WTC11 (cell line): ENCODE measurements at regions not wholly inside any gene's neighbourhood (a gene's known extent, or its start where the extent isn't known, plus 50 kb on each side); places are given as distances from the start of the nearest gene placed in this dataset.

Experiments
- ATAC-seq: fragments of 200-7000 bp; cut with Tn5 transposase; 2 replicates; pipeline ENCODE4 v1.10.0; 2021; ENCODE audit warnings: mild to moderate bottlenecking, moderate library complexity
- CTCF ChIA-PET: fragments of 300-600 bp; sonication (Branson Sonifier 250); formaldehyde crosslinking; loops from one replicate; lab custom pipeline; 2021; ENCODE audit warnings: antibody characterized with exemption; lab: Charles Lee
- POLR2A ChIA-PET: fragments of 350-600 bp; sonication (Branson Sonifier 250); formaldehyde crosslinking; loops from one replicate; lab custom pipeline; 2021; ENCODE audit warnings: antibody characterized with exemption; lab: Charles Lee
- DNase-seq: peaks from one replicate; pipeline ENCODE4 v3.0.0; 2021; ENCODE audit warnings: low spot score
- H3K27ac Mint-ChIP-seq: 2 replicates; pipeline ENCODE4 v1.8.0; 2021; ENCODE audit warnings: mixed read lengths
- H3K27me3 Mint-ChIP-seq: 2 replicates; pipeline ENCODE4 v1.8.0; 2021; ENCODE audit warnings: low read depth, mild to moderate bottlenecking, moderate library complexity, mixed read lengths
- H3K36me3 Mint-ChIP-seq: 2 replicates; pipeline ENCODE4 v1.8.0; 2021; ENCODE audit warnings: mixed read lengths
- H3K4me1 Mint-ChIP-seq: 2 replicates; pipeline ENCODE4 v1.8.0; 2022; ENCODE audit warnings: mixed read lengths
- H3K4me3 Mint-ChIP-seq: 2 replicates; pipeline ENCODE4 v1.8.0; 2021; ENCODE audit warnings: mild to moderate bottlenecking, moderate library complexity, mixed read lengths
- H3K9me3 Mint-ChIP-seq: 2 replicates; pipeline ENCODE4 v1.8.0; 2021; ENCODE audit warnings: mixed read lengths
- E2F5 ChIP-seq: sonication (generic); formaldehyde crosslinking; IDR thresholded peaks from 2 replicates; pipeline ENCODE4 v1.8.1; 2022; ENCODE audit warnings: mild to moderate bottlenecking, moderate library complexity, missing genetic modification reagents
- EMX1 ChIP-seq: fragments of 250-450 bp; sonication (Bioruptor Pico); IDR thresholded peaks from 2 replicates; pipeline ENCODE4 v1.8.0; 2021; ENCODE audit warnings: mild to moderate bottlenecking
- FOXK1 ChIP-seq: sonication (generic); formaldehyde crosslinking; IDR thresholded peaks from 2 replicates; pipeline ENCODE4 v1.8.0; 2022; ENCODE audit warnings: mild to moderate bottlenecking, moderate library complexity, missing genetic modification reagents
- HMGA2 ChIP-seq: fragments of 250-450 bp; sonication (Bioruptor Pico); IDR thresholded peaks from 2 replicates; pipeline ENCODE4 v1.4.0; 2021; ENCODE audit warnings: mild to moderate bottlenecking, moderate library complexity
- HMGXB4 ChIP-seq: sonication (generic); formaldehyde crosslinking; IDR thresholded peaks from 2 replicates; pipeline ENCODE4 v1.8.1; 2023; ENCODE audit warnings: mild to moderate bottlenecking, moderate library complexity, missing genetic modification reagents
- IRF1 ChIP-seq: sonication (generic); formaldehyde crosslinking; IDR thresholded peaks from 2 replicates; pipeline ENCODE4 v1.8.0; 2023; ENCODE audit warnings: missing genetic modification reagents
- MLX ChIP-seq: sonication (generic); formaldehyde crosslinking; IDR thresholded peaks from 2 replicates; pipeline ENCODE4 v1.8.1; 2023; ENCODE audit warnings: mild to moderate bottlenecking, missing genetic modification reagents, moderate library complexity
- NFATC4 ChIP-seq: fragments of 250-450 bp; sonication (Bioruptor Pico); IDR thresholded peaks from 2 replicates; pipeline ENCODE4 v1.9.0; 2021; ENCODE audit warnings: mild to moderate bottlenecking
- OVOL2 ChIP-seq: fragments of 250-450 bp; sonication (Bioruptor Pico); IDR thresholded peaks from 2 replicates; pipeline ENCODE4 v1.9.0; 2021; ENCODE audit warnings: mild to moderate bottlenecking, borderline replicate concordance
- SMAD3 ChIP-seq: sonication (generic); formaldehyde crosslinking; IDR thresholded peaks from 2 replicates; pipeline ENCODE4 v1.8.0; 2022; ENCODE audit warnings: missing genetic modification reagents, mild to moderate bottlenecking, borderline replicate concordance
- ZNF138 ChIP-seq: sonication (generic); formaldehyde crosslinking; conservative IDR thresholded peaks from 2 replicates; pipeline ENCODE4 v1.8.1; 2022; ENCODE audit warnings: mild to moderate bottlenecking, moderate library complexity, missing genetic modification reagents
- ZNF281 ChIP-seq: sonication (generic); formaldehyde crosslinking; IDR thresholded peaks from 2 replicates; pipeline ENCODE4 v1.8.0; 2023; ENCODE audit warnings: mild to moderate bottlenecking, missing genetic modification reagents
- ZNF396 ChIP-seq: fragments of 250-450 bp; sonication (Bioruptor Pico); IDR thresholded peaks from 2 replicates; pipeline ENCODE4 v1.8.0; 2021; ENCODE audit warnings: mild to moderate bottlenecking, moderate library complexity, borderline replicate concordance
- ZNF512 ChIP-seq: sonication (generic); formaldehyde crosslinking; IDR thresholded peaks from 2 replicates; pipeline ENCODE4 v1.8.1; 2022; ENCODE audit warnings: missing genetic modification reagents, borderline replicate concordance
- TF ChIP-seq, protein P1 (sequence below): sonication (generic); formaldehyde crosslinking; IDR thresholded peaks from 2 replicates; pipeline ENCODE4 v1.8.0; 2023; ENCODE audit warnings: missing genetic modification reagents, mild to moderate bottlenecking, borderline replicate concordance
- TF ChIP-seq, protein P2 (sequence below): sonication (generic); formaldehyde crosslinking; IDR thresholded peaks from 2 replicates; pipeline ENCODE4 v1.8.1; 2023; ENCODE audit warnings: mild to moderate bottlenecking, missing genetic modification reagents, borderline replicate concordance
- TF ChIP-seq, protein P3 (sequence below): sonication (generic); formaldehyde crosslinking; IDR thresholded peaks from 2 replicates; pipeline ENCODE4 v1.8.1; 2022; ENCODE audit warnings: low read depth, missing genetic modification reagents, borderline replicate concordance

DNA sequence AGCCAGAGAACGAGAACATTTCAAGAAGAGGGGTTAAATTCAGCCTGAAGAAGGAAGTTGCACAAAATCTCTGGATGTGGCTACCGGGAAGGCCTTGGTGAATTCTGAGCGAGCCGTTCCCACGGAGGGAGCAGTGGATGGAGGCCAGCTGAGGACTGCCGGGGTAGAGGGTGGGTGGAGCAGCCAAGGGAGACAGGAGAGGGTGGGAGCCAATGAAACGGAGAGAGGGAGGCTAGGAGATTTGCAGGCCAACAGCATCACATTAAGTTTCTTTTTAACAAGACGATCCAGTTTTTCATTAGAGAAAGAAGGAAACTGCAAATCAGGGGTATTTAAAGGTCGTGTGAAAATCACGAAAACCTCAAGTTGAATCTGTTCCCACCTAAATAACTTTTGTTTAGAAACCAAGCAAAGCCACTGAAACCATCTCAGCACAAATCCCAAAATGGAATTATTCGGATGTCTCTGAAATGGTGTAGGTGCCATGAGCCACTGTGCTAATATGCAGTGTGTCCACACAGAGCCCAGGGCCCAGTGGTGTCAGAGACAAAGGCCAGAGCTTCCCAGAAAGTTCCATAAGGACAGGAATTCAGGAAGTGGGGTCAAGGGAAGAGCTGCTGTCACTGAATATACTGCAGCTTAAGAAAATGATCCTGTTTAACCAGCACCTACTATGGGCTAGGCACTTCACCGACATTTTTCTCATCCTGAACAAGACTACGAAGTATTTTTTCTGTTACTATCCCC, 59.7 kb upstream of the SLC35C1 start:
- no peak overlapping the region for H3K4me3 Mint-ChIP-seq
- peaks cover 19% of the 10 kb centered on the region for H3K4me1 Mint-ChIP-seq
- ChIA-PET POLR2A (no interaction called here), CTCF (interaction anchor here (0.5 to 4.2 kb wide), 3 partner anchors 26 to 403 kb away, joined by 3 to 25 read pairs (median 3); no protein-coding TSS in a partner anchor)
- H3K27ac Mint-ChIP-seq: peak overlapping the region; percentile 23; the same call in 1 of the 2 replicates
- no peaks in the 10 kb centered on the region for H3K36me3 Mint-ChIP-seq
- H3K9me3 Mint-ChIP-seq: no peaks in the 10 kb centered on the region
- no peak for DNase-seq
- H3K27me3 Mint-ChIP-seq: no peaks in the 10 kb centered on the region; the same call in 1 of the 2 replicates
- peak; percentile 81 for ATAC-seq
- TF ChIP-seq NFATC4 (CRISPR knock-in tag): no peak
- TF ChIP-seq SMAD3 (CRISPR knock-in tag): no peak
- TF ChIP-seq, protein P1, sequence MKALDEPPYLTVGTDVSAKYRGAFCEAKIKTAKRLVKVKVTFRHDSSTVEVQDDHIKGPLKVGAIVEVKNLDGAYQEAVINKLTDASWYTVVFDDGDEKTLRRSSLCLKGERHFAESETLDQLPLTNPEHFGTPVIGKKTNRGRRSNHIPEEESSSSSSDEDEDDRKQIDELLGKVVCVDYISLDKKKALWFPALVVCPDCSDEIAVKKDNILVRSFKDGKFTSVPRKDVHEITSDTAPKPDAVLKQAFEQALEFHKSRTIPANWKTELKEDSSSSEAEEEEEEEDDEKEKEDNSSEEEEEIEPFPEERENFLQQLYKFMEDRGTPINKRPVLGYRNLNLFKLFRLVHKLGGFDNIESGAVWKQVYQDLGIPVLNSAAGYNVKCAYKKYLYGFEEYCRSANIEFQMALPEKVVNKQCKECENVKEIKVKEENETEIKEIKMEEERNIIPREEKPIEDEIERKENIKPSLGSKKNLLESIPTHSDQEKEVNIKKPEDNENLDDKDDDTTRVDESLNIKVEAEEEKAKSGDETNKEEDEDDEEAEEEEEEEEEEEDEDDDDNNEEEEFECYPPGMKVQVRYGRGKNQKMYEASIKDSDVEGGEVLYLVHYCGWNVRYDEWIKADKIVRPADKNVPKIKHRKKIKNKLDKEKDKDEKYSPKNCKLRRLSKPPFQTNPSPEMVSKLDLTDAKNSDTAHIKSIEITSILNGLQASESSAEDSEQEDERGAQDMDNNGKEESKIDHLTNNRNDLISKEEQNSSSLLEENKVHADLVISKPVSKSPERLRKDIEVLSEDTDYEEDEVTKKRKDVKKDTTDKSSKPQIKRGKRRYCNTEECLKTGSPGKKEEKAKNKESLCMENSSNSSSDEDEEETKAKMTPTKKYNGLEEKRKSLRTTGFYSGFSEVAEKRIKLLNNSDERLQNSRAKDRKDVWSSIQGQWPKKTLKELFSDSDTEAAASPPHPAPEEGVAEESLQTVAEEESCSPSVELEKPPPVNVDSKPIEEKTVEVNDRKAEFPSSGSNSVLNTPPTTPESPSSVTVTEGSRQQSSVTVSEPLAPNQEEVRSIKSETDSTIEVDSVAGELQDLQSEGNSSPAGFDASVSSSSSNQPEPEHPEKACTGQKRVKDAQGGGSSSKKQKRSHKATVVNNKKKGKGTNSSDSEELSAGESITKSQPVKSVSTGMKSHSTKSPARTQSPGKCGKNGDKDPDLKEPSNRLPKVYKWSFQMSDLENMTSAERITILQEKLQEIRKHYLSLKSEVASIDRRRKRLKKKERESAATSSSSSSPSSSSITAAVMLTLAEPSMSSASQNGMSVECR: no peak
- no peak for TF ChIP-seq ZNF138 (CRISPR knock-in tag)
- TF ChIP-seq ZNF512 (CRISPR knock-in tag): no peak
- no peak for TF ChIP-seq IRF1 (CRISPR knock-in tag)
- no peak for TF ChIP-seq HMGXB4
- TF ChIP-seq E2F5: no peak
- TF ChIP-seq, protein P2, sequence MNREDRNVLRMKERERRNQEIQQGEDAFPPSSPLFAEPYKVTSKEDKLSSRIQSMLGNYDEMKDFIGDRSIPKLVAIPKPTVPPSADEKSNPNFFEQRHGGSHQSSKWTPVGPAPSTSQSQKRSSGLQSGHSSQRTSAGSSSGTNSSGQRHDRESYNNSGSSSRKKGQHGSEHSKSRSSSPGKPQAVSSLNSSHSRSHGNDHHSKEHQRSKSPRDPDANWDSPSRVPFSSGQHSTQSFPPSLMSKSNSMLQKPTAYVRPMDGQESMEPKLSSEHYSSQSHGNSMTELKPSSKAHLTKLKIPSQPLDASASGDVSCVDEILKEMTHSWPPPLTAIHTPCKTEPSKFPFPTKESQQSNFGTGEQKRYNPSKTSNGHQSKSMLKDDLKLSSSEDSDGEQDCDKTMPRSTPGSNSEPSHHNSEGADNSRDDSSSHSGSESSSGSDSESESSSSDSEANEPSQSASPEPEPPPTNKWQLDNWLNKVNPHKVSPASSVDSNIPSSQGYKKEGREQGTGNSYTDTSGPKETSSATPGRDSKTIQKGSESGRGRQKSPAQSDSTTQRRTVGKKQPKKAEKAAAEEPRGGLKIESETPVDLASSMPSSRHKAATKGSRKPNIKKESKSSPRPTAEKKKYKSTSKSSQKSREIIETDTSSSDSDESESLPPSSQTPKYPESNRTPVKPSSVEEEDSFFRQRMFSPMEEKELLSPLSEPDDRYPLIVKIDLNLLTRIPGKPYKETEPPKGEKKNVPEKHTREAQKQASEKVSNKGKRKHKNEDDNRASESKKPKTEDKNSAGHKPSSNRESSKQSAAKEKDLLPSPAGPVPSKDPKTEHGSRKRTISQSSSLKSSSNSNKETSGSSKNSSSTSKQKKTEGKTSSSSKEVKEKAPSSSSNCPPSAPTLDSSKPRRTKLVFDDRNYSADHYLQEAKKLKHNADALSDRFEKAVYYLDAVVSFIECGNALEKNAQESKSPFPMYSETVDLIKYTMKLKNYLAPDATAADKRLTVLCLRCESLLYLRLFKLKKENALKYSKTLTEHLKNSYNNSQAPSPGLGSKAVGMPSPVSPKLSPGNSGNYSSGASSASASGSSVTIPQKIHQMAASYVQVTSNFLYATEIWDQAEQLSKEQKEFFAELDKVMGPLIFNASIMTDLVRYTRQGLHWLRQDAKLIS: no peak
- TF ChIP-seq FOXK1: no peak
- no peak for TF ChIP-seq HMGA2 (CRISPR knock-in tag)
- no peak for TF ChIP-seq ZNF281 (CRISPR knock-in tag)
- no peak for TF ChIP-seq EMX1 (CRISPR knock-in tag)
- TF ChIP-seq OVOL2: no peak
- no peak for TF ChIP-seq ZNF396
- TF ChIP-seq MLX (CRISPR knock-in tag): no peak
- TF ChIP-seq, protein P3, sequence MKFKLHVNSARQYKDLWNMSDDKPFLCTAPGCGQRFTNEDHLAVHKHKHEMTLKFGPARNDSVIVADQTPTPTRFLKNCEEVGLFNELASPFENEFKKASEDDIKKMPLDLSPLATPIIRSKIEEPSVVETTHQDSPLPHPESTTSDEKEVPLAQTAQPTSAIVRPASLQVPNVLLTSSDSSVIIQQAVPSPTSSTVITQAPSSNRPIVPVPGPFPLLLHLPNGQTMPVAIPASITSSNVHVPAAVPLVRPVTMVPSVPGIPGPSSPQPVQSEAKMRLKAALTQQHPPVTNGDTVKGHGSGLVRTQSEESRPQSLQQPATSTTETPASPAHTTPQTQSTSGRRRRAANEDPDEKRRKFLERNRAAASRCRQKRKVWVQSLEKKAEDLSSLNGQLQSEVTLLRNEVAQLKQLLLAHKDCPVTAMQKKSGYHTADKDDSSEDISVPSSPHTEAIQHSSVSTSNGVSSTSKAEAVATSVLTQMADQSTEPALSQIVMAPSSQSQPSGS (CRISPR knock-in tag): no peak
